WI38 (cell line): ENCODE measurements at regions not wholly inside any gene's neighbourhood (a gene's known extent, or its start where the extent isn't known, plus 50 kb on each side); places are given as distances from the start of the nearest gene placed in this dataset.

Source experiments
- H3K4me3 ChIP-seq: 2 replicates; pipeline ENCODE4 v1.5.1; 2011; ENCODE audit warnings: low read depth, mild to moderate bottlenecking, control low read depth, low read length
- CTCF ChIP-seq: IDR thresholded peaks from 2 replicates; pipeline ENCODE4 v1.5.1; 2012; ENCODE audit warnings: low read depth, mild to moderate bottlenecking, control low read depth, low read length

- TF ChIP-seq CTCF = no peak
- H3K4me3 ChIP-seq = no peak overlapping the region
Measured at GRCh38 chr12:91852634-91853033, 293.0 kb downstream of the BTG1 start.

GRCh38 chr12:91851741-91852477 lies 293.7 kb downstream of the BTG1 start:
- no peak for TF ChIP-seq CTCF
- no peak overlapping the region for H3K4me3 ChIP-seq

- TF ChIP-seq CTCF = no peak
- no peak overlapping the region for H3K4me3 ChIP-seq
Measured at GRCh38 chr12:91846466-91847055, 299.1 kb downstream of the BTG1 start.

- H3K4me3 ChIP-seq = no peak overlapping the region
- no peak for TF ChIP-seq CTCF
Measured at GRCh38 chr12:91845365-91845764, 300.3 kb downstream of the BTG1 start.

GRCh38 chr12:91841822-91842221 lies 303.8 kb downstream of the BTG1 start:
- TF ChIP-seq CTCF = no peak
- H3K4me3 ChIP-seq = no peak overlapping the region

GRCh38 chr12:91836696-91837095 lies 308.9 kb downstream of the BTG1 start:
- no peak overlapping the region for H3K4me3 ChIP-seq
- no peak for TF ChIP-seq CTCF

- no peak overlapping the region for H3K4me3 ChIP-seq
- TF ChIP-seq CTCF = no peak
Measured at GRCh38 chr12:91836264-91836663, 309.4 kb downstream of the BTG1 start.
